ENCODE measurements at regions not wholly inside any gene's neighbourhood (a gene's known extent, or its start where the extent isn't known, plus 50 kb on each side); places are given as distances from the start of the nearest gene placed in this dataset.

DNA sequence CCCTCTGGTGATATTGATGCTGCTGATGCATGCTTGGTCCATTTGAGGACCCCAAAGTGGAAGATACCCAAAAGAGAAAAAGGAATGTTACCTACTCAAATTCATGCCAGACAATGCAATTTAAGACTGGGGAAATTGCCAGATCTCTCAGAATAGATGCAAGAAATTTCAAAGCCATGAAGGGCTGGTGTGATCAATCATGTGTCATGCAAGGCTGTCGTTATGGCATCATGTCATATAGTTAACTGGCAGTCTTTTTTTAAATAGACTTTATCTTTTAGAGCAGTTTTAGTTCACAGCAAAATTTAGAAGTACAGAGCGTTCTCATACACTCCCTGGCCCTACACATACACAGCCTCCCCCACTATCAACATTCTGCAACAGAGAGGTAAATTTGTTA, 53.1 kb upstream of the ABHD2 start:
- Histone ChIP-seq H3K27me3 (ENCODE audit: control insufficient read depth, insufficient read depth, low read length) (no peaks in the 10 kb centered on the region), H3K4me3 (ENCODE audit: low read depth, low read length) (no peak overlapping the region), H3K36me3 (ENCODE audit: control insufficient read depth, insufficient read depth, low read length) (no peaks in the 10 kb centered on the region)
- TF ChIP-seq, protein P1, sequence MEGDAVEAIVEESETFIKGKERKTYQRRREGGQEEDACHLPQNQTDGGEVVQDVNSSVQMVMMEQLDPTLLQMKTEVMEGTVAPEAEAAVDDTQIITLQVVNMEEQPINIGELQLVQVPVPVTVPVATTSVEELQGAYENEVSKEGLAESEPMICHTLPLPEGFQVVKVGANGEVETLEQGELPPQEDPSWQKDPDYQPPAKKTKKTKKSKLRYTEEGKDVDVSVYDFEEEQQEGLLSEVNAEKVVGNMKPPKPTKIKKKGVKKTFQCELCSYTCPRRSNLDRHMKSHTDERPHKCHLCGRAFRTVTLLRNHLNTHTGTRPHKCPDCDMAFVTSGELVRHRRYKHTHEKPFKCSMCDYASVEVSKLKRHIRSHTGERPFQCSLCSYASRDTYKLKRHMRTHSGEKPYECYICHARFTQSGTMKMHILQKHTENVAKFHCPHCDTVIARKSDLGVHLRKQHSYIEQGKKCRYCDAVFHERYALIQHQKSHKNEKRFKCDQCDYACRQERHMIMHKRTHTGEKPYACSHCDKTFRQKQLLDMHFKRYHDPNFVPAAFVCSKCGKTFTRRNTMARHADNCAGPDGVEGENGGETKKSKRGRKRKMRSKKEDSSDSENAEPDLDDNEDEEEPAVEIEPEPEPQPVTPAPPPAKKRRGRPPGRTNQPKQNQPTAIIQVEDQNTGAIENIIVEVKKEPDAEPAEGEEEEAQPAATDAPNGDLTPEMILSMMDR (IDR thresholded peaks at IDR 0.05; ENCODE audit: insufficient read depth, low read length, severe bottlenecking) = no peak
- DNase-seq (ENCODE audit: low read depth) = no peak
- FAIRE-seq = no peak

DNA sequence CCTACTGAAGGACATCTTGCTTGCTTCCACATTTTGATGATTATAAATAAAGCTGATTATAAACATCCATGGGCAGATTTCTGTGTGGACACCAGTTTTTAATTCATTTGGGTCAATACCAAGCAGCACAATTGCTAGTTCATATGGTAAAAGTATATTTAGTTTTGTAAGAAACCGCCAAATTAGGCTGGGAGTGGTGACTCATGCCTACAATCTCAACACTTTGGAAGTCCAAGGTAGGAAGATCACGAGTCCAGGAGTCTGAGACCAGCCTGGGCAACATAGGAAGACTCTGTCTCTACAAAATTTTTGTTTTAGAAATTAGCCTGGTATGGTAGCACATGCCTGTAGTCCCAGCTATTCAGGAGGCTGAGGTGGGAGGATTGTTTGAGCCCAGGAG, 52.6 kb upstream of the ABHD2 start:
- Histone ChIP-seq H3K4me3 (ENCODE audit: low read depth, low read length) (no peak overlapping the region), H3K27me3 (ENCODE audit: control insufficient read depth, insufficient read depth, low read length) (no peaks in the 10 kb centered on the region), H3K36me3 (ENCODE audit: control insufficient read depth, insufficient read depth, low read length) (no peaks in the 10 kb centered on the region)
- FAIRE-seq = no peak
- DNase-seq (ENCODE audit: low read depth) = no peak
- TF ChIP-seq, protein P1 (IDR thresholded peaks at IDR 0.05; ENCODE audit: insufficient read depth, low read length, severe bottlenecking) = no peak

DNA sequence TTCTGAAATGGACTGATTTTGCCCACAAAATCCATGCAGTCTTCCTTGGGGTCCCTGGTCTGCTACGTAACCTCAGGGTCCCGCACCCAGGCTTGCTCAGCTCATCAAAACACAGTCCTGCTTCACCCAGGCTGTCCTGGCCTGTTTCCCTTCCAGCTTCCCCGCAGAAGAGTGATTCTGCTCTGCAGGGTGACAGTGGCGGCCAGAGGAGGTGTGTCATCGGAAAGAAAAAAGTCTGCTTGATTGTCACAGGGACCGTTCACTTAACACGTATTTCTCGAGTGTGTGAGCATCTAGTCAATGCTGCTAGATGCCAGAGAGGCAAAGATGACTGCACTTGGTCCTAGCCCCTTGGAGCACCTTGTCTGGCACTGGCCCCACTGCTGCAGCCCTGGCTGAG, 50.1 kb upstream of the ABHD2 start:
- DNase-seq (ENCODE audit: low read depth) (no peak), FAIRE-seq (no peak)

More for the DNA sequence above, 50.1 kb upstream of the ABHD2 start:
- Histone ChIP-seq H3K27me3 (ENCODE audit: control insufficient read depth, insufficient read depth, low read length) (no peaks in the 10 kb centered on the region), H3K4me3 (ENCODE audit: low read depth, low read length) (no peak overlapping the region), H3K36me3 (ENCODE audit: control insufficient read depth, insufficient read depth, low read length) (no peaks in the 10 kb centered on the region)
- TF ChIP-seq, protein P1 (IDR thresholded peaks at IDR 0.05; ENCODE audit: insufficient read depth, low read length, severe bottlenecking) = no peak

All from bronchial epithelial cell (primary cell).